HG03039 (cell line): ENCODE measurements at regions not wholly inside any gene's neighbourhood (a gene's known extent, or its start where the extent isn't known, plus 50 kb on each side); places are given as distances from the start of the nearest gene placed in this dataset.

Source experiments
- ATAC-seq: cut with Tn5 transposase; IDR thresholded peaks from one replicate; pipeline ENCODE4 v1.9.1; 2021; ENCODE audit warnings: mild to moderate bottlenecking, moderate library complexity; ENCODE audit not compliant: unreplicated experiment

DNA sequence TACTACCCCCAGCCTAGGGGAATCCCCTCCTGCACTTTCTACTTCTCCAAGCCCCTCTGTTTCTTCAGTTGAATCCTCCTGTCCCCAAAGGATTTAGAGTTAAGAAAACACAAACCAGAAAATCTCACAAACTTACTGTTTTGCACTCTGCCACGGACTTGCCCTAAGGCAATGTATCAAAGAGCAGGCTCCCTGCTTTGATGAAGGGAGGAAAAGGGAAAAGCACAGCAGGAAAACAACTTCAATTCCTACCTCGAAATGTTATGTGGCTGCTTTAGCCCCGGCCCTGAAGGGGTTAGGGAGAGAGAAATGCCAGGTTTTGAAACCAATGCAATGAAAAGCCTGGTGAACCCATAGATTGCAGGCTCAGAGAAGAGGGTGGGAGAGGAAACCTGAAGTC lies 254.7 kb downstream of the MAN2A1 start:
- ATAC-seq: no peak

DNA sequence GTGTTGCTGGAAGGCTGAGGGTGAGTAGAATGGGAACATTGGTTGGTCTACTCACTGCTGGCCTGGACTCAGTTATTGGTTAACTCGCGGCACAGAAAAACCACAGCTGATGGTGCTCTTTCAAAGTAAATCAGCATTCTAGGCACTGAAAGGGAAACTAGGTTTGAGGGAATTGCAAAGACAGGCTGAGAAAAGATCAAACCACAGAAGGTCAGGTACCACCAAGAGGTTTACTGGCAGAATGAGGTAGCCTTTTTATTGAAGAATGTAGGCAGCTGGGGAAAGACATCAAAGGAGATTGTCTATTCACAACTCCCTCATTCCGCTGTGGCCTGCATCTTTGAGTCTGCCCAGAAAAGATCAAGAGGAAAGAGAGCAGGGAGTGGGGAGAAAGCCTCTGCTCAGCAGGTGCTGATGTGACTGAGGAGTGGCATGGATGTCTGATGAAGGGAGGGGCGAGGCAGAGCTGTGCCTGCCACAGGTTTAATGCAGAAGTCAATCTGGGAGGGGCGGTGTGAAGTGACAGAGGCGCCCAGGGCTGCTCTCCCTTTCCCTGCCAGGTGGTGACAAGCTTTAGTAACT lies 255.5 kb downstream of the MAN2A1 start:
- no peak for ATAC-seq

DNA sequence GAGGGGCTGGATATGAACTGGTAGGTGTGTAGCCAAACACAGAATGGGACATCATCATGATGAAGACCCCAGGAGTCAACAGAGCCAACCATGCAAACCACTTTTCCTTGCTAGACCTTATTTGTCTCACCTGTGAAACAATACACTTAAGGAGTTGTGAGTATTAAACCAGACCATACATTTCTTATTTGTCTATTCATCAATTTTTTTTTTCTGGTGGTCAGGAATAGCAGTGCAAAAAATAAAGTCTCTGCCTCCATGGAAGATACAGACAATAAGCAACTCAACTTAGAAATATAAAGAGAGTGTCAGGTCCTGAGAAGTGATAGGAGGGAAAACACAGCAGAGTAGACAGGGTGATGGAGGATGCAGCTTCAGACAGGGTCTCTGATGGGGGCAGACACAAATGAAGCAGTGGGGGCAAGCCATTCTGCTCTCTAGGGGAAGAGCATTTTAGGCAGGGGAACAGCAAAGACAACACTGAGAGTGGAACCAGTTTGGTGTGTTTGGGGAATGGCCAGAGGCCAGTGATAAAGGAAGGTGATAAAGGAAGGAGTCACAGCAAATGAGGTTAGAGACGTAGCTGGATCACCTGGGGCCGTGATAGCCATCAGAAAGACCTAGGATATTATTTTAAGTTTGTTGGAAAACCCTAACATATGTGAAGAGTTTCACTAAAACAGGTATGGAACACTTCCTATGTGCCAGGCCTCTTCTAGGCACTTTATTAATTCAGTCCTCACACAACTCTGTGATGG lies 256.2 kb downstream of the MAN2A1 start:
- ATAC-seq: no peak

DNA sequence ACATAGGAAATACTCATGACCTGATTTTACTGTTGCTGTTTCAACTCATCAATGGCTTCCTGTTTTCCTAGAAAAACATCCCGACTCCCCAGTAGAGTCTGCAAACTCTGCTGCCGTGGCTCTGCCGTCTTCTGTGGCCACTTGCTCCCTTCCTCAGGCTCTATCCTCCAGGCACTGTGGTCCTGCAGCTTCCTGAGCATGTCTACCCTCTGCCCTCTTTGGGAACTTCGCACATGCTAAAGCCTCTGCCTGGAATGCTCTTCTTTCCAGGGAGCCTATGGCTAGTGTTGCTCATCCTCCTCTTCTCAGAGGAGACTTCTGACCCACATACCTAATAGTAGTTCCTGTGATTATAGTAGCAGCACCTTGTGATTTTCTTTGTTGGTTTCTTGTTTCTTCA lies 256.9 kb downstream of the MAN2A1 start:
- no peak for ATAC-seq

DNA sequence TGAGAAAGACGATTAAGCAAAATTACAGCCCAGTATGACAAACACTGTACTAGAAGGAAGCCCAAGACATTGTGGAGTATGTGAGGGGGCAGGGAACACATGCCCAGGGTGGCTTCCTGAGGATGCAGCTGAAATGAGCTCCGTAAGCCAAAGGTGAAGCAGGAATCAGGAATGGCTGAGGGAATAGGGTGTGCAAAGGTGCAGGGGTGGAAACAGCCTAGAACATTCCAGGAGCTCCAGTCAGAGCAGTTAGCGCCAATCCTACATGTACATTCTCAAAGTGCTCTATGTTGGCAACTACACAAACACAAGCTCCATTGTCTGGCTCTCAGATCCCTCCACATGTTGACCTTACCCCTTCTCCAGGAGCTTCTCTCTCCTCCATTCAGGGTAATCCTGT lies 257.9 kb downstream of the MAN2A1 start:
- ATAC-seq: no peak

DNA sequence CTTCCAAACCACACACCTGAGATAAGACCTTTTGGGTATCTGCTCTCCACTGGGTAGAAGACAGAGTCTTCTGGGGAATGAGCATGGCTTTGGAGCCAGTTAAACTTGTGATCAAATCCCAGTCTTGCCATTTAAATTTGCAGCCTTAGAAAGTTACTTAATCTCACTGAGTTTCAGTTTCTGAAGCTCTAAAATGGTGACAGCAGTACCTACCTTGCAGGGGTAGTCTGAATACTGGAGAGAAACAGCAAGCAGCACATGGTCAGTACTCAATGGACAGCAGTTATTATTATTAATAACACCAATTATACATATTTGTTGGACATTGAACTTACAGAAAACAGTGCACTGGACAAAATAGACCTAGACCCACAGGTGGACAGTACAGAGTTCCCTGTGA lies 260.9 kb downstream of the MAN2A1 start:
- no peak for ATAC-seq

DNA sequence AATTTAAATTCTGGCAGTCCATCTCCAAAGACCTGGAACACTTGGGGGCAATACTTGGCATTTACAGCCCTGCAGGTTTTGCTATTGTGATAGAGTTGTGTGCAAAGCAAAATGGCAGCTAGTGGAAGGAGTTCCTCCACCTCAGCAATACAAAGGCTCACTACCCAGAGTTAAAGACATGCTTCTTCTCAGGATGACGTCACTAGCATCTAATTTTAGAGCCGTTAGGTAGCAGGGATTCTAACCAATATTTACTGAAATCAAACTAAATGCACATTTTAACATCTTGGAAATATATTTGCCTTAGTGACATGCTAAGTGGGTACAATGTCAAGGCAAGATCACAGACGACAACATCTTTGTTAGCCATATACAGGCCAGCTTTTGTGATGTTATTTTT lies 261.6 kb downstream of the MAN2A1 start:
- ATAC-seq: no peak

DNA sequence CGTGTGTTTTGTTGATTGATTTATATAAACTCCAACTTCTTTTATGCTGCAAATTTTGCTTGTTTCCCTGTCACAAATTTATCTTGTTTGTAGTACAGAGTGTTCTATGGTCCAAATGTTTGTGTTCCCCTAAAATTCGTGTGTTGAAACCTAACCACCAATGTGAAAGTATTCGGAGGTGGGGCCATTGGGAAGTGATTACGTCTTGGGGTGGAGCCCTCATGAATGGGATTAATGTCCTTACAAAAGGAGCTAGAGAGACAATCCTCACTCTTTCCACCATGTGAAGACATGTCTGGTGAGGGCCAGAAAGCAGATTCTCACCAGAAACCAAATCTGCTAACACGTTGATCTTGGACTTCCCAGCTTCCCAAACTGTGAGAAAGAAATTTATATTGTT lies 262.0 kb downstream of the MAN2A1 start:
- ATAC-seq: no peak

DNA sequence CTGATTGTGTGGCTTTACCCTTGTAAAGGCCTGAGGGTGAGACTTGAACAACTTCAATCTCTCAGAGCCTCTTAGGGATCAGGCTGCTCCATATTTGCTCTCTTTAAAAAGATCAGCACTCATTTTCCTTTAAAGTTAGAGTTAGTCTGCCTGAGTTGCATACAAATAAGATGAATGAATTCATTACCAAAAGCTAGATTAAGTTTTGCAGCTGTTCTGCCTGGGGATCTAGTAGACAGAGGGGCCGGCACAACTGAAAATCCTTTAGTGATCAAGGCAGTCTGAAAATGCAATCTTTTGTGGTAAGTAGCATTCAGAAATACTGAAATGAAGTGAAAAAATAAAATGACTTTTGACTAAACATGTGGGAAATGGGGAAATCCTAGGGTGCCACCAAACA lies 264.0 kb downstream of the MAN2A1 start:
- no peak for ATAC-seq

DNA sequence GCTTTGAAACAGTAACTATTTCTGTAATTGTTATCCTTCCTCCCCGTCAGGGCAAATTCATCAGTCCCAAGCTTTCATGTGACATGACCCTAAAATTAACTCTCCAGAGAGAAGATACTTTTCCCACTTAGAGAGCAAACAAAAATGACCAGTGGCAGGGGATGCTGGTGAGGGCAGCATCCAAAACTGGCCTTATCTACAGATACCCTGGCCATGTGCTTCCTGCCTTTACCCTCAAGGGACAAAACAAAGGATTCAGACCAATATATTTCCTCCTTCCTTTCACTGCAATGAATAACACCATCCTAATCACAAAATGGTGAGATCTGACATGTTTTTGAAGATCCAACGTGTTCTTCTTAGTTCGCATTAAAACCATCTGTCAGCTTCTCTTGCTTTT lies 267.2 kb downstream of the MAN2A1 start:
- ATAC-seq: no peak

DNA sequence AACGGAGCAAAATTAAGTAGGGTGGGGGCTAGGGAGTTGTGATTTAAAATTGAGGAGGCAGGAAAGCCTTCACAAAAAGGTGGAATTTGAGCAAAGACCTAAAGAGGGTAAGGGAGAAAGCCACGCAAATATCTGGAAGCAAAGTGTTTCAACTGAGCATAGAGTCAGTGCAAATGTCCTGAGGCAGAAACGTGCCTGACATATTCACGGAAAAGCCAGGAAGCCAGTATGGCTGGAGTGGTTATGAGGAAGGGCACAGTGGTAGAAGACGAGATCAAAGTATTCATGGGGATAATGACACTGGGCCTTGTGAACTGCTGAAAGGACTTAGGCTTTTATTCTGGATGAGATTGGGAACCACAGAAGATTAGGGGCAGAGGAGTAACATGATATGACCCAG lies 268.4 kb downstream of the MAN2A1 start:
- no peak for ATAC-seq

DNA sequence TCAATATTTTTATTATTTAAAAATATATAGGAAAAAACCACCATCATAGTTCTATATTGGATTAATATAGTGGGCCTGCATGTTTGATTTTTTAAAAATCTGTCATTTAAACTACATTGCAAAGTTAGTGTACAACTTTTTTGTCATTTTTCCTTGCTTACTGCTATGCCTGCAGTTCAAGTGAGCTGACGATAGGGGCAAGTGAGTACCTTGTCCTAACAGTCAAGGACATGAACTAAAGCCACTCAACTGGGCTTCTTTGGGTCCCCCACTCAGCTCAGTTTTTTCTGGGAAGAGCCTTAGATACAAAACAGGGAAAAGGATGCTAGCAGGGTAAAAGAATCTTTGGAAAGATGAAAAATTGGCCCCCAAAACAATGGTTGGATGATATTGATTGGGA lies 269.9 kb downstream of the MAN2A1 start:
- ATAC-seq: no peak

DNA sequence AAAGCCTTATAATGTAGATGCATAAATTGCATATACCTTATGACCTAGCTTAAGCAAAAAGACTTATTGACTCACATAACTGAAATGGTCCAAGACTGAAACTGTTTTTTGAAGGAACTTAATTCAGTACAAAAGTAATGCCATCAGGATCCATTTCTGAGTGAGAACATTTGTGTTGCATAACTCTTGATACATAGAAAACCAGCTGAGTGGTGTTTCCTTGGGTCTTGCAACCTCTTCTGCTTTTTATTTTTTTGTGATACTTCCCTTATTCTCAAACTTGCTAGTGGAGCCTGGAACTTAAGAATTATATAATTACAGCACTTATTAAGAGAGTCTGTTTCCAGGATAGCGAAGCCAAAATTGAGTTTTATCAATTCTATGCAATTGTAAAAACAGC lies 272.0 kb downstream of the MAN2A1 start:
- ATAC-seq: no peak

DNA sequence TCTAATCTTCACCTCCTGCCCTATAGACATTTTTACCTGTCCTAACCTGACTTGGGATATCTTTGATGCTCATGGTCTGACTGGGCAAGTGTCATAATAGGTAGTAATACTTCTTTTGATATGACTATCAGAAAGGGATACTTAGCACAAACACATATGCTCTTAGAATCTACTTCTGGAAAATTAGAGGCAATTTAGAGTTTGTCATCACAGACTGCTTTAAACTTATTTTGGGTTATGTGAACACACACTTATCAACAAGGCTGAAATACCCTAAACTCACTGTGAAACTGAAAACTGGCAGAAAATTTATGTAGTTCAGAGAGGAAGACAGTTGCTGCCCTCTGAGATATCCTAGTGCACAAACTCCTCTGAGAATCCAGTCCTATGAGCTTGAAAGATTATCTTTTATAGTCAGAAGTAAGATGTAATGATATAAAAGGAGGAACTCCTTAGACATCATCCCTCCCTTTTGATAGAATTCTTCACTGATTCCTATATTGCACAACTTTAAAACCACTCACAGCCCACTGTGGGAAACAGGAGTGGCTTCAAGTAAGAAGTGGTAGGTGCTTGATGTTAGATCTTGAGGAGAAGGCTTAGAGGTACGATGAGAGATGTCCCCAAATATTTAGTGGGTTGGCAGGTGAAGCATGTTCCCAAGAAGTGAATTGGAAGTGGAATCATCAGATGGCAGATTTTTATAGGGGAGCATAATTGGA lies 273.3 kb downstream of the MAN2A1 start:
- ATAC-seq: no peak

DNA sequence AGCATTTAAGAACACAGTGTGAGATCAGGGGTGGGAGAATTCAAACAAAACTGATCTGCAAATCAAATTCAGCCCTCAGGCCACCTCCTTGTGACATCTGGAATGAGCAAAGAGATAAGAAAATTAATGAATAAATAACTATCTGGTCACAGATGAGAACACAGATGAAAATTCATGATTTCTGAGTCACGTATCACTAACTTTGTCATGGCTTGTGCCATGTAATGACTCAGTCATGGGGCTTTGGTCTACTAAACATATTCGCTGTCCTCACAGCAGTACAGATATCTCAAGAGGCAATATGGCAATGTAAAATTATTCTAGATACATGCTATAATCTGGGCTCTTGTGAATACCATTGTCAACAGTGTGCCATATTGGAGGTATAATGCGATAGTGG lies 274.4 kb downstream of the MAN2A1 start:
- ATAC-seq: no peak

DNA sequence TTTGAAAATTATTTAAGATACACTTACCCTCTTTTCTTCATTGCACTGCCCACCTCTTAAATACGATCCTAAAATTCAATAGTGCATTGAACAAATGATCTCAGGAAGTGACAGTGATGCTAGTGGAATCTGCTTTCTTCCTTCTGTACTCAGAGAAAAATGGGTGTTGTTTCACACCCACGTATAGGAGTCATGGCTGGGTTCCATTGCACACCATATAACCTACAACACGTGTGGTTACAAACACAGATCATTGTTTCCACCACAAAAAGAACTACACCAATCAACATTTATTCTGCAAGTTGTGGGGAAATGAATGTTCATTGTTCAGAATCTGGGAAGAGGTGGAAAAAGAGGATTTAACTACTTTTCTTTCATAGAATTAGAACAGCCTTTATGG lies 275.9 kb downstream of the MAN2A1 start:
- no peak for ATAC-seq

DNA sequence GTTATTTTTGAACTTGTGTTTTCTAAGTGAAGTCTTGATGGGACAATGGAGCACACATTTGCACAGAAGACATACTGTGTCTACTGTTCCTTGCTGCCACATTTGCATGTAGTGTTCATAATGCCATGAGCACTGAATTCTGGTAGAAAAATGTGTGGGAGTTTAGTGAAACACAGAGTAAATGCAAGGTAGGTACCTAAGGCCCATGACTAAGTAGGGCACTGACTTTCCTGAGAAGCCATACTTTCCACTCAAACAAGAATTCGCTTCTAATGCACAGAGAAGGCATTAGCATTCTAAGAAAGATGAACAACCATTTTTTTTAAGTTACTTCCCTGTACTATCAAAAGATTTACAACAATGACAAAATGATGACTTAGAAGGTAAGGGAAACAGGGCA lies 282.2 kb downstream of the MAN2A1 start:
- ATAC-seq: no peak

DNA sequence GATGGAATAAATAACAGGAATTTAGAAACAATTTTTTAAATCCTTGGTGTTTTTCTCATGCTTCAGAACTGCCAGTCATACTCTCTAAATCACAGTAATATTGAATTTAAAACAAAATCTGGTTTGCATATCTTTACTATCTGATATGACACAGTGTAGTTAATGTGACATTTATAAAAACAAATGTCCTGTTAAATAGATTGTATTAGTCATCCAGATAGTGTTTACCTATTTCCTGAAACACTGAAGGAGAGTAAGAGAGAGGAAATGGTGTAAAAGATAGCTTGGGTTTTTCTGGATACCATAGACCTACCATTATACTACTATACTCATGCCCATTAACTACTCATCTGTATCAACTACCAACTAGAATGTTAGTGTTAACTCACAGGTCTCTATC lies 292.3 kb downstream of the MAN2A1 start:
- no peak for ATAC-seq

DNA sequence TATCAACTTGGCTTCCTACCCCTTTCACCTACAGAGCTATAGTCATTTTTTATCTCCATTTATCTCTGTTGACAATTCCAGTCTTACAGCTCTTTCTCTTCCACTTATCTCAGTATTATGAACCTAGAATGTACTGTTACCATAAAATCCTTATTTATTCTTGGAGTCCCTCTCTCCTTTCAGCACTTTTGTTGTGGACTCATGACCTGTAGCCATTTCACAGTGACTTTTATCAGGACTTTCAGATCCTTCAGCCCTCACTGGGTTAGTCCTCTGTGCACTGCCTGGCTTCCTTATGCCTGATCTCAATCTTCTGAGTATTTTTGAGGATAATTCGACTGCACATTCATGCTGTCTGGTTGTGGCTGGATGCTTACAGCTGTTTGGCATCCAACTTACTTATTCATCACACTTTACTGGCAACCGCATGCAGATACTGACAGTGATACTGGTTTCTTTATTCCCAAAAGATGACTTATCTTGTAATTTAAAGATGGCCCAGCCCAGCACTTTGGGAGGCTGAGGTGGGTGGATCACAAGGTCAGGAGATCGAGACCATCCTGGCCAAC lies 293.3 kb downstream of the MAN2A1 start:
- no peak for ATAC-seq

DNA sequence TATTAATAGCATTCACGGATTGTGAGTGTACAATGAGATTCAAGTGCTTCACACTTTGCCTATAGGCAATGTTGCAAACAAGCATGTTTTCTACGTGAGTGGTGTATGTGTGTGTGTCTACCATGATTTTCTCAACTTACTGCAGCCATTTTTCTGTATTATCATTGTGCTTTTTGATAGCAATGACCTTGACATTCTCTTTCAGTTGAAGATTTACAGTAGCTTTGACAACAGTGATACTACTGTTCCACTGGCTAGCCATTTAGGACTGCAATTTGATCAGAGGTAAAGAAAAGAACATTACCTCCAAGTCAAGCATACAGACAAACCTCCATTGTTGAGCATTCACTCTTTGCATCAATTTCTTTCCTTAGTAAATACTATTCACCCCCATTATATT lies 297.0 kb downstream of the MAN2A1 start:
- ATAC-seq: no peak

DNA sequence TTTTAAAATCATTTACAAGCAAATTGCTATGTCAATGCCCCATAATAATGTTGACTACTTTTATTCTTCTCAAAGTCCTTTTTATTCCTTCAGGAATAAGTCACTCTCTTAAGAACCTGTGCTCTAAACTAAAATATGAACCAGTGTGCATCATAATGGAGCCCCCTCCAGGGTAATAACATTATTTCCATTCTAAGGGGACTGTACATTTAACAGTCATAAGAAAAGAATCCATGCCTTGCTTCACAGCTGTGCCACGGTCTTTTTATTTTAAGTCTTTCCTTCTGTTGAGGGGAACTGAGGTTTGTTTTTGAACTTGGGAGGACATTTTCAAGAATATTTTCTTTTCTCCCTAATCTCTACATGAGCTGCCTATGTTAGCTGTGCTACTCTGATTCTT lies 297.6 kb downstream of the MAN2A1 start:
- no peak for ATAC-seq

DNA sequence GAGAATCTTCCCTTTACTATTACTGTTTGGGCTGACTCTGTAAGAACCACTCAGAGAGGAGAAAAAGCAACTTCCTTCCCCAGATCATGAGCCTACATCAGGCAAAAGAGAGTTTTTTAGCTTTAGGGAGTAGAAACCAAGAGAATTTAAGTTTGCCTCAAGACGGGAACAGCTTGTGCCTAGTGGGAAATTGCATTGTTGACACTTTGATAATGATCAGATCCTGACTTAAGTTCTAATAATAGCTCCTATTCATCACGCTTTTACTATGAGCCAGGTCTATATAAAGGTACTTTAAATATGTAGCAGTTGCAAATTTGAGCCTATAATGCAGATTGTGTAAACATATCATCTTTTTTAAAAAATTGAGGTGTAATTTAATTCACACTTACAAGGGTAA lies 298.2 kb downstream of the MAN2A1 start:
- no peak for ATAC-seq
